HG03354 (cell line): ENCODE measurements at regions not wholly inside any gene's neighbourhood (a gene's known extent, or its start where the extent isn't known, plus 50 kb on each side); places are given as distances from the start of the nearest gene placed in this dataset.
"Not testable (repeated sequence)": the region's sequence is repeated elsewhere in the genome, so short reads cannot be mapped to it uniquely, and the experiment has no call there.

Source experiments
- ATAC-seq: cut with Tn5 transposase; IDR thresholded peaks from one replicate; pipeline ENCODE4 v1.9.1; 2021; ENCODE audit warnings: mild to moderate bottlenecking; ENCODE audit not compliant: unreplicated experiment, poor library complexity, severe bottlenecking

DNA sequence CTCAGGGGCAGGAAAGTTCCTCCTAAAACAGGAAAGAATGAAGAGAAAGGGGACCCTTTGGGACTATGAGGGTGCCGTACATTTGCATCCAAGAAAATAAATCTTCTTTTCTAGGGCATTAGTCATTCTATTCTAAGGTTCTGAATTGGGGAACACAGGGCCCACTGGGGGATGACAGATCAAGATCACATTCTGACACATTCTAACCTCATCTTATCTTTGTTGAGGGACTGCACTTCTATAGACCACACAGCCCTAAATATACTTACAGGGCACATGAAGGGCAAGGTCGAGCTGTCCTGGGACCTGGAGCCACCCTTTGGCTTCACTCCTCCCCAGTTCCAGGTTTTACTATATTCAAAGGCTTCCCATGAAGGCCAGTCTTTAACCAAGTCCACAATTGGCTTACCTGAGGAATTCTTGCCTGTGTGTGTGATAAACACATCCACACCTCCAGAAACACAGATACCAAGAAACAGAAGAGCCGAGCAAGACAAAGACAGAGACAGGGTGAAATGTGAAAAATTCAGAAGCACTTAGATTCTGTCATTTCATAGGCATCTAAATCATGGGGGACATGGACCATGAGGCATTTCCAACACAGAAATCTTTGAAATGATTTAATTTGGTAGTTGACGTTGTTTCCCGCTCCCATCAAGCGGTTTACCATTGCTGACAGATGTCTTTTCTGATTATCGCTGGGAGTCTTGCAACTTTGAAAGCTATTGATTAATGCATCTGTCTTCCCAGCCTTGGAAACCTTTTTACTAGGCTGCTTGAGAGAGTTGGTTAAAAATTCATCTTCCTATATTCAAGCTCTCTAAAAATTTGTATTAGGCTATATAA lies 75.8 kb downstream of the CCDC71L start:
- ATAC-seq: no peak

DNA sequence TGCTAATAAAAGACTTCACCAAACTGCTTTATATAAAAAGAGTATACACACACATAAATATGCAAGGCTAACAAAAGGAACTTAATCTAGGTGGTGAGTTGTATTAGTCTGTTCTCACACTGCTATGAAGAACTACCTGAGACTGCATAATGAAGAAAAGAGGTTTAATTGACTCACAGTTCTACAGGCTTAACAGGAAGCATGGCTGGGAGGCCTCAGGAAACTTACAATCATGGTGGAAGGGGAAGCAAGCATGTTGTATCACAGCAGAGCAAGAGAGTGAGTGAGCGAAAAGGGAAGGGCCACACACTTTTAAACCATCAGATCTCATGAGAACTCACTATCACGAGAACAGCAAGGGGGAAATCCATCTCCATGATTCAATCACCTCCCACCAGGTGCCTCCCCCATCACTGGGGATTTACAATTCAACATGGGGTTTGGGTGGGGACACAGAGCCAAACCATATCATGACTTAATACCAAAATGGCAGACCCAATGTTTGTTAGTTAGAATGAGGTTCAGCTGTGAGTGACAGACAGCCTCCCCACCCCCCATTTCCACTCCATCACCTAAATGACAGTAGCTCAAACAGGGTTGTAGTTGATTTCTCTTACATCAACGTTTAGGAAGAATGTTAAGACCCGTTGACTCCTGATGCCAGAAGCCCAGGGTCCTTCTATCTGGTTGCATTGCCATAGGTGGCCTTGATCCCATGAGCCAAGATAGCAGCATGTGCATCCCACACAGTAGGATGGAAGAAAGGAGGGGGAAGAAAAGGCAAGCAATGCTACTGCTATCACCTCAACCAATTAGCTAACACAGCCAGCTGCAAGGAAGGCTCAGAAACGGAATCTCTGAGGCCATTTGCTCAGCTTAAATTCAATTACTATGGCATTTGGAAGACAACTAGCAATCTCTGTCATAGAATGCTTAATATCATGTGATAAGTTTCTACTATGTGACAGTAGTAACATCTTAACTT lies 77.0 kb downstream of the CCDC71L start:
- ATAC-seq: no peak

DNA sequence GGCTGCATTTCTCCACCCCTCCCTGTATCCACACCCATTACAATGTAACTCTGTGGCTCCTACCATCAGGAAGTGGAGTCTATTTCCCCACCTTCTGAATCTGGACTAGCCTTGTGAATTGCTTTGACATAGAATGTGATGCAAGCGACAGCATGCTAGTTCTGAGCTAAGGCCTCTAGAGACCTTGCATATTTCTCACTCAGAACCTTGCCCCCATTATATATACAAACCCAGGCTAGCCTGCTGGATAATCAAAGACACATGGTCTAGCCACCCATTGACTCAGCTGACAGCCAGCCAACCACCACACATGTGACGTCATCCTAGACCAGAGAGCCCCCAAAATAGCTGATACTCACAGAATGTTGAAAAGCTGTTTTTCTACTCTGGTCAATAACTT lies 77.9 kb downstream of the CCDC71L start:
- ATAC-seq: no peak

DNA sequence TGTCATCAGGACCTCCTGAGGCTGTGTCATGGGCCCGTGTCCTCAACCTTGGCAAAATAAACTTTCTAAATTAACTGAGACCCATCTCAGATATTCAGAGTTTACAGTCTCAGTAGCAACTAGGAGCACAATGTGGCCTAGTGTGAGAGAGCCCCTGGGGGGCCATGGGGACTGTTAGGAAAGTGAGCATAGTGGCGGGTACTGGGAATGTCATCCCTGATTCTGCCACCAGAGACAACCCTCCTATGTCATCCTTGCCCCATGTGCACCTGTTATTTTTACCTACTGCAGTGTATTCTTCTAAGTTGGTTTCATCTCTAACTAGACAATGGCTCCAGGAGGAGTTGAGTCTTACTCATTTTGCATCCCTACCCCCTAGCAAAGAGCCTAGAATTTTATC lies 78.6 kb downstream of the CCDC71L start:
- ATAC-seq: no peak

DNA sequence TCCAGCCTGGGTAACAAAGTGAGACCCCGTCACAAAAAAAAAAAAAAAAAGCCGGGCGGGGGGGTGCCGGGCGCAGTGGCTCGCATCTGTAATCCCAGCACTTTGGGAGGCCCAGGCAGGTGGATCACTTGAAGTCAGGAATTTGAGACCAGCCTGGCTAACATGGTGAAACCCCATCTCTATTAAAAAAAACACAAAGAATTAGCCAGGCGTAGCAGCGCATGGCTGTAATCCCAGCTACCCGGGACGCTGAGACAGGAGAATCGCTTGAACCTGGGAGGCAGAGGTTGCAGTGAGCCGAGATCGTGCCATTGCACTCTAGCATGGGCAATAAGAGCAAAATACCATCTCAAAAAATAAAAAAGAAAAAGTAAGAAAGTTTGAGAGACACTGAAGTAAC lies 81.9 kb downstream of the CCDC71L start:
- not testable (repeated sequence) for ATAC-seq

DNA sequence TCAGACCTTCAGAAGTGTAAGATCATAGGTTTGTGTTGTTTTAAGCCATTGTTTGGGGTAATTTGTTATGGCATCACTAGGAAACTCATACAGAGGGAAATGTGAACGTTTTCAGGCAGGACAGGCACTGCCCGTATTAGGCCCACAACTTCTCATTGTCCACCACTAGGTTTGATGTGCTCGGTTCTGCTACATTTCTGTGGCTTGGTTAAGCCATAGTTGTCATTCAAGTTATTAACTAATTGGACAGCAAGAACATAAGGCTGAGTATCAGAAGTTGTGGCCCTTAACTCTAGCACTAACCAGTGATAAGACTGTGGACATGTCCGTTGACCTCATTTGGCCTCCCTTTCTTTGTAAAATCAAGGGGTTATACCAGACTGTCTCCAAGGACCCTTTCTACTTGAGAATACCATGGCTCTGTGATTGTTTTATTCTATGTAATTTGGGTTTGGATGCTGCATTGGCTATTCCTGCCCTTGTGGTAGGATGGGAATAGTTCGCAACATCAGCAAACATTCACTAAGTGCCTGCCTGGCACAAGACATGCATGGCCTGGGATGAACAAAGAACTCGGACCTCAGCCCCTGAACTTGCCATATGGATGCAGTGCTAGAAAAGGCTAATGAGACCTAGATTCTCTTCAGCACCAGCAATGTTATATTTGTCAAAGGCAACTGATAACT lies 85.7 kb downstream of the CCDC71L start:
- no peak for ATAC-seq

DNA sequence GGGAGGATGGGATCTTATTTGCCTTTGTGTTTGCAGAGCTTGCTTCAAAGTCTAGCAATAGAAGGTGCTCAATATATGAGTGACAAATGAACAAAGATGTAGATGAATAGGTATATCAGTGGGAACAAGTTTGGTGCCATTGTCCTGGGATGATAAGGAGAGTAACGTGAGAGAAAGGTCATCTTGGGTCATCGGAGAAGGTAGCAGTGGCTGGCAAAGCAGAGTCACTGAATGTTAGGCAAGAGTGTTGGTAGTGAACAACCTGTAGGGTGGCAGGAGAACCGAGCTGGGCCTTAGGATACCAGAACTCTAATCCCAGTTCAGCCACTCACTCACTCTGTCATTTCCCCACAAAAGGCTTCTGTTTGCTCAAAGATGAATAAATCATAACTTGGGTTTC lies 87.2 kb downstream of the CCDC71L start:
- ATAC-seq: no peak

DNA sequence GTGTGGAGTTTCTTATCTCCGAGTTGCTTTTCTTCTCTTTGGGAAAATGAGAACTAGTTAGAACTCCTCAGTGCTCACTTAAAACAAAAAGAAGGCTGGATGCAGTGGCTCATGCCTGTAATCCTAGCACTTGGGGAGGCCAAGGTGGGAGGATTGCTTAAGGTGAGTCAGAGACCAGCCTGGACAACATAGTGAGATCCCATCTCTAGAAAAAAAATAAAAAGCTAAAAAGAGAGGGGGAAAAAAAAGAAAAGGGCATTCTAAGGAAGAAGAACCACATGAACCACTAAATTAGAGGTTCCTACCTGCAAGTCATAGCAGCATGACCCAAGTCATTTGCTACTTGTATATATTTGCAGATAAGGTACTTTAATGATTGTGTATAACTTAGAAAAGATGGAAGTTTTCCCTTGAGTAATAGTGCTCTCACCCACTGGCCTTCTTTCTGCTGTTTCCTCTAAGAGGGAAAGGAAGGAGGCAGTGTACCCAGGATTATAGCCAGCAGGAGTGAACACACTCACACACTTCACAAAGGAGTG lies 87.8 kb downstream of the CCDC71L start:
- no peak for ATAC-seq

DNA sequence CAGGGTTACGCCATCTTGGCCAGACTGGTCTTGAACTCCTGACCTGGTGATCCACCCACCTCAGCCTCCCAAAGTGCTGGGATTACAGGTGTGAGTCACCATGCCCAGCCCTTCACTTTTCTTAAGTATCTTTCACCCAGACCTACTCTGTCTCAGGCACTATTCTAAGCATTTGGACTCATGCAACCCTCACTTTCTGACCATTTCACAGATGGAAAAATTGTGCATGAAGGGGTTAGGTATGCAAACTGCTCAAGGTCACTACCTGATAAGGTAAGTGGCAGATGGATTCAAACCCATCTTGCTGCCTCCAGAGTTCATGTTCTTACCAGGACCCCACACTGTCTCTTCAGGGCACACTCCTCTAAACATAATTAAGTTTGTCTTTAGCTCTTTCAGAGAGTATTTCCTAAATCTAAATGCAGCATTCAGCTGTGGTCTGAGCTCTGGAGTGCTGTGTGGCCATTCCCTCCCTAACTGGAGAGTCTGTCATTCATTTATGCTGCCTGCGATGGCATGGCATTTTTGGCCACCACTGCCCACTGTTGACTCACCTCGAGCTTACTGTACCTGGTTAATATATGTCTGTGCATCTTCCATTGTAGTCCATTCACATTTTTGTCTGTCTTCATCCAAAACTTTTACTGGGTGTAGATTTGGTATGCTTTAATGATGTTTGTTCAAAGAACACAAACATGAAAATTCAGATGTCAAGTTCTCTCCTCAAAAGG lies 88.4 kb downstream of the CCDC71L start:
- no peak for ATAC-seq

DNA sequence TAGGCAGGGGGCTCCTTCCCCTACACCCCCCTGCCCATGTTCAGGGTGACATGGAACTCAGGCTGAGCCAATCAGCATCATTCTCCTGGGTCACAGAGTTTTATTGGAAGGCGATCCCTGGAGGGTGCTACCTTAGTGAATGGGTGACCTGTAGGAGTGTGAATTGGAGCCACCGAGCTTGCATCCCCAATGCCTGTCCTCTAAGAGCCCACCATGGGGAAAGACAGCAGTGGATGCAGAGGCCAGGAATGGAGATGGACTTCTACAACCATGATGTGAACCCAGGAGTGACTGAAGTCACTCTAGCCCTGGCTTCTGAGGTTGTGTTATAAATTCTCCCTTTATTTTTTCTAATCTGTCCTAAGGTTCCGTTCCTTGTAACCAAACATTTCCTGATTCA lies 89.4 kb downstream of the CCDC71L start:
- no peak for ATAC-seq

DNA sequence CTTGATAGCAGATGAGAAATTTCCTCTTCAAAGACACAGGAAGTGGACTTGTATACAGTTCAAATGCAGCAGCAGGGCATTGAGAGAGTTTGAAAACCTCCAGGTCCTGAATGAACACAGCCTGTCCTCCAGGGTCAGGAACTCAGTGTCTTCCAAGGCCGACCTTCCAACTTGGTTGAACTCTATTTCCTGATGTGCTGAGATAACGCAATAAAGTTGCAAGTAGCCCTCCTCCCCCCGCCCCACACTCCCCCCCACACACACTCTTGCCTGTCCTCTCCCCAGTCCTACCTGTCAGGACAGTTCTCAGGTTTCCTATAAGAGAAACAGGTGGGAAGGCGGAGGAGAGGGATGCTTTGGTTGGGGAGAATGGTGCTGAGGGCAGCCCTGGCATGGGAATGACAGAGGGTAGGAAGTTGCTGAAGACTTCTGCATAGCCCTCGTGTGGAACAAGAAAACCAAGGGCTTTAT lies 90.0 kb downstream of the CCDC71L start:
- ATAC-seq: no peak

- no peak for ATAC-seq
Measured at GRCh38 chr7:106570146-106570545, 90.8 kb downstream of the CCDC71L start.

- ATAC-seq: no peak
Measured at GRCh38 chr7:106569500-106569929, 91.4 kb downstream of the CCDC71L start.

DNA sequence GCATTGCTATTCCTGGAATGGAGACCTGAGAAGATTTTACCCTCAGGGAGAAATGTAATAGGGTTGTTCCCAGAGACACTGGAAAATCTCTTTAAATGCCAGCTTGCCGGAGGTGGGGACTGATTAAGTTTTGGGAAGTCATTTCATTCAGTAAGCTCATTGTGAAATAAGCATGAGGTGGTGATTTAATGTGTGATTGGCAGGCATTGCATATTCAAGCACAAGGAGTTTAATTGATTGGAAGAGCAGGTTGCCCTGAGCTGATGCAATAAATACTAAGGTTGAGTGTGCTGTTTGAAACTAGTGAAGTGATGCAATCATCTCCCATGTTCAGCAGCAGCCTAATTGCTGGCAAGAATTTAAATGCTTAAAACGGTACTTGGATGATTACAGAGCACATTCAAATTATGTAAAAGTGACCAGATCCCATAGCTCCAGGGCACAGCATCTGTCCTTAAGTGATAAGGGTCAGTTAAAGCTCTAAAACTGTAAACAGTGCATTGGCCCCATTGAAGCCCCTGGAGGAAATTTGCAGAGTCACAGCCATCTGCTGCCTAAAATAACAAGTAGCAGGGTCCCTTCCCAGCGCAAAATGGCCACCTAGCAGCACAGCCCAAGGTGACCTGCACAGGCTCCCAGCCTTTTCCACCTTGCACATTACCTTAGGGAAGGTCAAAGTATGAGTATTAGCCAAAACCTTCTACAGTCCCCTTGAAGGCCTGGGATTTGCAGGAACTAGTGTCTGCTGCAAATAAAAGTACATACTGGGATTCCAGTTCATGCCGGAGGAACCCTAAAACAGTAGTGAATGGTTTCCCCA lies 92.1 kb downstream of the CCDC71L start:
- no peak for ATAC-seq

DNA sequence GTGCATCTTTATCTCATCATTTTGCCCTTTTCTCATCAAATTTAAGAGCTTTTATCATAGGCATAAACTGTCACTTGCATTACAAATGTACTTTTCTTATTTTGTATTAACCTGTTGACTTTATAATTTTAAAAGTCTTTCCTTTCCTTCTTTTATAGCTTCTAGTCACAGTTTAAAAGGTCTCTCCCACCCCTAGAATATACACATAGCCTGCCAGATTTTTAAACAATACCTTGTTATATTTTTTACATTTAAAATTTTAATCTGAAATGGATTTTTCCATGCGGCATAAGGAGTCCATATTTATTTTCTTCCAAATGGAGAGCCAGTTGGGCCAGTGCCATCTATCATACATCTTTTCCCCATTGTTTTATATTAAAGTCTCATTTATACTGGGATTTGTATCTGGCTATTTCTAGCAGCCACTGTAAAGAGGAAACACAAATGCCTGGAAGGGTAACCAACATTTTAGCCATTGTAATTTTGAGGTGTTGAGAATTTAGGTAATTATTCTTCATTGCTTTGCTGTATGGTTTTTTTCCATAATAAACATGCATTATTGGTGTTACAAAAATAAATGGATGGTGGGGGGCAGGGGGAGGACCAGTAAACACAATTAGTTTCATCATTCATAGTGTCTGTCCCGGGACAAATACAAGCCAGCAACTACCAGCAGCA lies 92.8 kb downstream of the CCDC71L start:
- ATAC-seq: no peak

DNA sequence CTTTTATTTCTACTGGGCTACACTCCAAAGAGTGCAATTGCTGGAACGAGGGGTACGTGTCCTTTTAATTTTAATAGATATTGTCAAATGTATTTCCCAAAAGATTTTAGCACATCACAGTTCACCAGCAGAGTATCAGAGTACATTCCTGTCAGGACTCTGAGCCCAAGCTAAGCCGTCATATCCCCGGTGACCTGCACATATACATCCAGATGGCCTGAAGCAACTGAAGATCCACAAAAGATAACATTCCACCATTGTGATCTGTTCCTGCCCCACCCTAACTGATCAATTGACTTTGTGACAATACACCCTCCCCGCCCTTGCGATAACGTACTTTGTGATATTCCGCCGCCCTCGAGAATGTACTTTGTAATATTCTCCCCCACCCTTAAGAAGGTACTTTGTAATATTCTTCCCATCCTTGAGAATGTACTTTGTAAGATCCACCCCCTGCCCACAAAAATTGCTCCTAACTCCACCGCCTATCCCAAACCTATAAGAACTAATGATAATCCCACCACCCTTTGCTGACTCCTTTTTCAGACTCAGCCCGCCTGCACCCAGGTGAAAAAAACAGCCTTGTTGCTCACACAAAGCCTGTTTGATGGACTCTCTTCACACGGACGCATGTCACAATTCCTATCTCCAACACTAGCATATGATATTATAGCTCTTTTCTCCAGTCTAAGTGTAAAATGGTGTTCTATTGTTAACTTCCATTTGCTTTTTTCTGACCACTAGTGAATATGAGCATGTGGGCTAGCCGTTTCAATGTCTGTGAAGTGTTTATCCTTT lies 93.6 kb downstream of the CCDC71L start:
- ATAC-seq: not testable (repeated sequence)

- no peak for ATAC-seq
Measured at GRCh38 chr7:106566672-106567071, 94.3 kb downstream of the CCDC71L start.
